Myocyte (in vitro differentiated cells): ENCODE measurements at regions not wholly inside any gene's neighbourhood (a gene's known extent, or its start where the extent isn't known, plus 50 kb on each side); places are given as distances from the start of the nearest gene placed in this dataset.

Experiments used
- DNase-seq: peaks from one replicate; pipeline ENCODE4 v3.0.0-alpha.2; 2012; ENCODE audit warnings: low read depth

DNA sequence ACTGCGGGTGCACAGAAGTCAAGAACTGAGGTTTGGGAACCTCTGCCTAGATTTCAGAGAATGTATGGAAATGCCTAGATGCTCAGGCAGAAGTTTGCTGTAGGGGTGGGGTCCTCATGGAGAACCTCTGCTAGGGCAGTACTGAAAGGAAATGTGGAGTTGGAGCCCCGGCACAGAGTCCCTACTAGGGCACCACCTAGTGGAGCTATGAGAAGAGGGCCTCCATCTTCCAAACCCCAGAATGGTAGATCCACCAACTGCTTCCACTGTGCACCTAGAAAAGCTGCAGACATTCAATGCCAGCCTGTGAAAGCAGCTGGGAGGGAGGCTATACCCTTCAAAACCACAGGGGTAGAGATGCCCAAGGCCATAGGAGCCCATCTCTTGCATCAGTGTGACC is 1336.0 kb upstream of the CELF2 start:
- DNase-seq = no peak

DNA sequence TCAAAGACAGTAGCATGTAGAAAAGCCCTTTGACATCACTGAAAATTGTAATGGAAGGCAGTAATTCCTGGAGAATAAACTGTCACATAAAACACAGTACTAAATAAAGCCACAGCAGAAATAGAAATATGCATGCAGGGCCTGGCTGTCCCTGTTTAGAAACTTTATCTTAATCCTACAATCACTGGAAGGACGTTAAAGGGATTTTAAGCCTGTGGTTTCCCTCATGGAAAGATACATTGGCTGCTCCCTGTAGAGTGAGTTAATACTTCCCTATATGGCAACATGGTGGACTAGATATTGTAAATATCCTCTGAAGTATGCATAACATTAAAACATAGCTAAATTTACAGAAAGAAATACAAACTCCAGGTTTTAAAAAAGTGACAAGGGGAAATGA is 1334.9 kb upstream of the CELF2 start:
- no peak for DNase-seq

DNA sequence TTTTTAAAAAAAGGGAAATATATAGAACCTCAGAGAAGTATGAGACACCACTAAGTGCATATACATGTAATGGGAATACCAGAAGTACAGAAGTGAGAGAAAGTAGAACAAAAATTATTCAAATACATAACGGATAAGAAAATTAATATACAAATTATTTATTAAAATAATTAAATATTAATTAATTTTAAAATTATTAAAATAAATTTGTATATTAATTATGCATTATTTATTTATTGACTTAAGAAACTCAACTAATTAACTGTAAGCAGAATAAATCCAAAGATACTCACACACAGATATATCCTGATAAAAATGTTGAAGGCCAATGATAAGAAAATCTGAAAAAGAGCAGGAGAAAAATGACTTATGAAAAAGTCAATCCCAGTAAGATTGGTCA is 1333.5 kb upstream of the CELF2 start:
- DNase-seq = no peak

DNA sequence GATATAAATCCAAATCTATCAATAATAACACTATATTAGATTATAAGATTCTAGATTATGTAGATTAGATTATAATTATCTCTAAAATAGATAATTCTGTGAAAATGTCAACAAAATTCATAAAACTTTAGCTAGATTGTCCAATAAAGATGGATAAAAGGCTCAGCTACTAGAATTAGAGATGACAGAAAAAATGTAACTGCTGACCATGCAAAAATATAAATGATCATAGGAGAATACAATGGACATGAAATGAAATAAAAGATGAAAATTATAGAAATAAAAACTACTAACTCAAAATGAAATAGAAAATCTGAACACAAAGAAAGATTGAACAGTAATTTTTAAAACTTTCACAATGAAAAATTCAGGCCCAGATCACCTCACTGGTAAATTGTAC is 1332.1 kb upstream of the CELF2 start:
- no peak for DNase-seq

DNA sequence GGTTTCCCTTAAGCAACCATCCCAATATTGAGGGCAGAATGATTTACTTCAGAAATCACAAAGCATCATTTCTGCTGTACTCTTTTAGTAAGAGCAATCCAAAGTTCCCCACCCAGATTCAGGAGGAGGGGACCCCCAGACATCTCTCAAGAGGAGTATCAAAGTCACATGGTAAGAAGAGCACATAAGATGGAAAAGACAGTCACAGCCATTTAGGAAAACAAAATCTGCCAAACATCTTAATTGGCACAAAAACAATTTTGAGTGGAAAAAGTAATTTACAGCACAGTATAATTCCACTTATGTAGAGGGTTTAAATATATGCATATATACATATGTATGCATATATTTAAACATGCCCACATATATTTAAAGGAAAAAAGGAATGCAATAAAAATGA is 1329.0 kb upstream of the CELF2 start:
- DNase-seq = no peak

DNA sequence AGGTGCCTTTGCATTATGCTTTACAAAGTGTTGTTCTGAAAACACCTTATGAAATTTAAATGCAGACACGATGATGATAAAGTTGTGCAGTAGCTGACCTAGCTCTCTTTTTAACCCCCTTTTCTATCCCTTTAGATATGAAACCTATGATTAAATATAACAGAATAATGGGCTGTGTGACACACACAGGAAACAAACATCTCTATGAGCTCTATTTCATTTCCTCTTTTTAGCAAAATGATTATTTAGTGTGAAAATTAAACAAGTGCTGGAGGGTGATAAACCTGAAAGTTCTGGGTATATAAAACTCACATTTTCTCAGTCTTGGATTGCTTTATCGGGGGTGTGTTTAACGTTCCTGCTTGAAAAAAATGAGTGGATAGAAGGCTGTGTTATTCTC is 1310.5 kb upstream of the CELF2 start:
- no peak for DNase-seq

DNA sequence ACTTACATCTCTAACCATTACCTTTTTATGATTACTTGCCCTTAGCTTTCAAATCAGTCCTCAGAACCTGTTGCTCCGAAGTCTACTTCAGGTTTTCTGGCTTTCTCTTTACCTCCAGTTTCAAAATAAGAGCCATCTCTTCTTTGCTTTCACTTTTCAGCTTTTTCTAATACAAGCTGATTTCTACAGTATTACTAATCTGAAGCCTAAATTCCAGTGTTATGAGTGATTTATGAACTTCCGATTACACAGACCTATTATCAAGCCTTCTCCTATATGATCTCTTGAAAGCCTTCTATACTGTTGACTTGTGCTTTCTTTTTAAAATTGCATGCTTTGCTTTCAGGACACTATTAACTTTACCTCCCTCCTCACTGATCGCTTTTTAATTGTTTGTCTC is 1307.8 kb upstream of the CELF2 start:
- no peak for DNase-seq

DNA sequence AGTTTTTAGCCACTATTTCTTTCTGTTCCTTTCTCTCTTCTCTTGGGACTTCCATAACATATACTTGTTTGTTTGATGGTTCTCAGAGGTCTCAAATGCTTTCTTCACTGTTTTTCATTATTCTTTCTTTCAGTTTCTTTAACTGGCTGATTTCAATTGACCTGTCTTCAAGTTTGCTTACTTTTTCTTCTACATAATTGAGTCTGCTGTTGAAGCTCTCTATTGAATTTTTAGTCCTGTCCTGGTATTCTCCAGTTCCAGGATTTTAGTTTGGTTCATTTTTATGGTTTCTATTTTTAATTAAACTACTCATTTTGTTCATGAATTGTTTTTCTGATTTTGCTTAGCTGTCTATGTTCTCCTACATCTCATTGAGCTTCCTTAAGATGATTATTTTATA is 1305.3 kb upstream of the CELF2 start:
- no peak for DNase-seq

DNA sequence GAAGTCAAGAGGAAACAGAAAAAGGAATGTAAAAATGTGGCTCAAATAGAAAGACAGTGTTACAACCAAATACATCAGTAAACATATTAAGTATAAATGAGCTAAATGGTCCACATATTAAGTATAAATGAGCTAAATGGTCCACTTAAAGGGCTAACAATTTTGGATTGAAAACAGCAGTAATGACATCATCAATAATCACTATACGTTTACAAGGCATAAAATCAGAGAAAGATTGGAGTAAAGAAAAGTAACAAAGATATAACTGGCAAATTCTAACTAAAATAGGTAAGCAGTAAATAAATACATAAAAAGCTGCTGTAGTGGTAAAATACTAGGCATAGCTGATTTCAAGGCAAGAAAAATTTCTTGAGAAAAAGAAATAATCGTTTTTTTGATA is 1298.4 kb upstream of the CELF2 start:
- no peak for DNase-seq

DNA sequence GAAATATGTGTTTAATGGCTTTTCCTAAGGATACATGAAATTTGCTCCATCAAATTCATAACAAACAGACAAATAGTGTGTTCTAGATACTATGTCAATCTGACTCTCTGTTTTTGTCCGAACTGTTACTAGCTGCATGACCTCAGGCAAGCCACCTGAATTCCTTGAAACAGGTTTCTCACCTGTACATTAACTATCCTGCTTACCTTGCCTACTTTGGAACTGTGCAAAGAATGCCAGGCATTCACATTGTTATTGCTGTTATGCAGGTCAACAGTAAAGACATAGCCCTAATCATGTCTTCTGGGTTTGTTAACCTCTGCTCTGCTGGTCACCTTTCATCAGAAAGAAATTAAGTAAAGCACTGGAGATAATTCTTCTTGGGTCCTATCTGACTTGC is 1283.9 kb upstream of the CELF2 start:
- DNase-seq = no peak

DNA sequence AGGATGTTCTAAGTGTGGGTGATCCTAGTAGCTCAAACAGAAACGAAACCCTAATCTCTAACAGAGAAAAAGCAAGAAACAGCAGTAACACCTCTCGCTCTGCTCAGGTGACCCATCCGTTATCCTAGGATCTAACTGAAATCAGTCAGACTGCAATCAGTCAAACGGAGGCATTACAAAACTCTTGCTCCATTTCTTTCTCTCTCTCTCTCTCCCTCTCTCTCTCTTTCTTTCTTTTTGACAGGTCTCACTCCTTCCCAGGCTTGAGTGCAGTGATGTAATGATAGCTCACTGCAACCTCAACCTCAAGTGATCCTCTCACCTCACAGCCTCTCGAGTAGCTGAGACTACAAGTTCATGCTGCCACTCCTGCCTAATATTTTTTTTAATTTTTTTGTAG is 1283.5 kb upstream of the CELF2 start:
- no peak for DNase-seq

DNA sequence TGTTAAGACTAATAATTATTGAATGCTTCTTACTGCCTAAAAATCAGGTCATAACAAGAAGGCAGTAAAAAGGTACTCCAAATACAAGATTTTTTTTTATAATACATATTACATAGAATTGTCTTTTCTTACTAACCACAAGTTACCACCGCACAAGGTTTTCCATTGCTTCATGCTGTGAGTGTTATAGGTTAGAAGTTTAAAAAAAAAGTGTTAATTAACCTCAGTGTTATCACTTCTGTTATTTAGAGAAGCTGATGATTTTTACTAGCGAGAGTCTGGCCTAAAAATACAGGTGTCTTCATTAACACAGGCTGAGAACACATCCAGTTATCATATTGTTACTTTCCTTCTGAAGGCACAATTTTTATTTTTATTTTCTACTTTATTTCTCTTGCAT is 1281.9 kb upstream of the CELF2 start:
- no peak for DNase-seq

DNA sequence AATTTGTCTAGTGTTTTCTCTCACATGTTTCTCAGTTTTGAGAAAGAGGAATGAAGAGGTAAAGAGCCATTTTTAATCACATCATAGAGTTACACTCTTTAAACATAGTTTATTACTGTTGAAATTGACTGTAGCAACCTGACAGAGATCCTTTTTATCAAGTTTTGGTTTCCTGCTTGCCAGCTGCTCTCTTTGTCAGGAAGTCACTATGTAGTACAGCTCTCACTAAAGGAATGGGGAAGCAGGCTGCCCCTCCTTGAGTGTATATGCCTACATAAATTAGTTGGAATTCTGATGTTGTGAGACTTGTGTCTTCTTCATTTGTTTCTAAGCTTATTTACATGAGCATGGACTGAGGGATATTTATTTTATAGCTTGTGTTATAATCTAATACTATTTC is 1274.0 kb upstream of the CELF2 start:
- DNase-seq = peak; percentile 10

DNA sequence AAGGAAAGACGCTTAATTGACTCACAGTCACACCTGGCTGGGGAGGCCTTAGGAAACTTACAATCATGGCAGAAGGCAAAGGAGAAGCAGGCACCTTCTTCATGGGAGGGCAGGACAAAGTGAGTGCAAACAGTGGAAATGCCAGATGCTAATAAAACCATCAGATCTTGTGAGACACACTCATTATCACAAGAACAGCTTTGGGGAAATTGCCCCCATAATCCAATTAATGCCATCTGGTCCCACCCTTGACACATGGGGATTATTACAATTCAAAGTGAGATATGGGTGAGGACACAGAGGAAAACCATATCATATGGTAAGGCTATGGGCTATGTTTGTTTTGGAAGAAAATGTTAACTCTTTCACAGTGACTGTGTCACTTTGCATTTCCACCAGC is 1272.5 kb upstream of the CELF2 start:
- no peak for DNase-seq

DNA sequence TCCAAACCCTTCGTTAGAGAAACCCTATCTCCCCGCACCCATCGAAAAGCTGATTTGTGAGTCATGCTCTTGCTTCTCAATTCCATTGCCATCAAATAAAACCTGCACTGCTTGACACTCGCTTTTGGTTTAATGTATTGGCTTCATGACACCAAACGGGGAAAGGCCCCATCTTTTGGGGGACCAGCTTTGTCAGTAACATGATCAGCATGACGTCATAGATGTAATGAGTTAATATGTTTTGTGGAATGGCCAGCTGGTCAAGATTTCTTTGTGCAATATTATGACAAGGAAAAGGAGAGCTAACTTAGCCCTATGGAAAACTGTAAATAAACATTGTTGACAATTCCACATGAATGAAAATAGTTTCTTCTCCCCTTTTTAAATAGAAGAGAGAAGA is 1260.5 kb upstream of the CELF2 start:
- DNase-seq = no peak

DNA sequence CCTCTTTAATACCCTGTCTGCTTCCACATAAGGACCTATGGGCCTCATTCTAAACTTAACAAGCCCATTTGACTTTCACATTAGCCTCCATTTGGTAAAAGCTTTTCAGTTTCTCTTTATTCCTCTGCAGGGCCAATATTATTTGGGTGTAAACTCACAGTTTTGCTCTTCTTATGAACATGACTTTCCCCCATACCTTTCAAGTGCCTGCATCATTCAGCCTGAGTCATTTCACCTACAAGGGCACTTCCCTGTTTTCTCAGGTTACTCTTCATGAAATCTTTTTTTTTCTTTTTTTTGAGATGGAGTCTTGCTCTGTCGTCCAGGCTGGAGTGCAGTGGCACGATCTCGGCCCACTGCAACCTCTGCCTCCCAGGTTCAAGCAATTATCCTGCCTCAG is 1258.1 kb upstream of the CELF2 start:
- DNase-seq = no peak

DNA sequence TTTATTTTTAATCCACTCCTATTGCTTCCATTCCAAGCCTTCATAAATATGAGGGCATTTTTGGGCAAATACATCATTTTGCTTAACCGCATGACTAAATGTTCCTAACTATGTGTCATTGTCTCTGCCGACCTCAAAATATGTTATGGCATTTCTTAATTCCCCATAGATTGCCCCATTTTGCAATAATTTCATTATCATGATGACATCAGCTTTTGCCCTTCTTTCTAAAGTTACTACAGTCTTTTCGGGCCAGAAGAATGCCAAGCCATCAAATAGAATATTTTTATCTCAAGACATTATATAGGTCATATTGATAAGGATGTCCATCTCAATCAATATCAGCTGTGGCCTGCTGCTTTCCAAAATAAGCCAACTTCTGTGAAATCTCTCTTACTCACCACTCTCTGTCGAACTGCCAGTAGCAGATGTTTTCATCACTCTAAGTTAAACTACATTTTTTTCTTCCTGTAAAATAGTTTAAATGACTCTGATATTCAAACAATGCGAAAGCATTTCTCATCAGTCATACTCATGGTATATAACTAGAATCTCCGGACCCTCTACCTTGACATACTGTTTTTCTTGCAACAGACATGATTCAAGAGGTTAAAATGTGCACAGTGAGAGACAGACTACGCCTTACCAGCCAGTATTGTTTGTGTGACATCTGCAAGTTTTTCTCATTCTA is 1254.6 kb upstream of the CELF2 start:
- DNase-seq = peak; percentile 65

DNA sequence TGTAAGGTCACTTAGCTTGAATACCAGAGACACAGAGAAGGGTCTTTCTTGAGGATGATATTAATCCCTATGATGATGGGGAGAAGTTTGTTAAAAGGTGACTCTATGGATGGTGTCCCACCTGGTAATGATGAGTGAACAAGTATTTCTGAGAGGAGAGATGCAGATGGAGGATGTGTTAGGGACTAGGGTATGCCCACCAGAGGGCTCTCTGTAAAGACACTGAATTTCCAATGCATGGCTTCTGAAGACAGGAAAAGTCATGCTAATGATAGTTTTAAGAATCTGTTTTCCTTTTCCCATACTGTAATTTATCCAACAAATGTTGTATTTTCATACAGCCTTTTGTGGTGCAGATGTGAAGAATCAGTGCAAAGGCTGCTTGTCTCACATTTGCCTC is 1250.9 kb upstream of the CELF2 start:
- no peak for DNase-seq

DNA sequence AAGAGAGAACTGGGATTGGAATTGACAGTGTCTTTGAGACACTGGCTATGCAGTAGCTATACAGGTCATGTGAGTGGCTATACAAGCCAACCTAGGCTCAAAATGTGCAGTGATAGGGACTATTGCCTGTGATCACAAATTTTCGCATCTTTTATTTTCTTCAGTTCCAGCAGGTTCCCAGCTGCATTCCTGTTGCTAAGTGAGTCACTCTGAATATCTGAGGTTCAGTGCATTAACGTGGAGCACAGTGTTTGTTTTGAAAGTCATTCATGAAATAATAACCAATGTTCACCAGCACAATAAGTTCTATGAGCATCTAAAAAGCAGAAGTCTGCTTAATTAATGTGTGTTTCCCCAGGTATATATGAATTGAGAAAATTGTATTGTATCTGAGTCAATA is 1236.0 kb upstream of the CELF2 start:
- no peak for DNase-seq

DNA sequence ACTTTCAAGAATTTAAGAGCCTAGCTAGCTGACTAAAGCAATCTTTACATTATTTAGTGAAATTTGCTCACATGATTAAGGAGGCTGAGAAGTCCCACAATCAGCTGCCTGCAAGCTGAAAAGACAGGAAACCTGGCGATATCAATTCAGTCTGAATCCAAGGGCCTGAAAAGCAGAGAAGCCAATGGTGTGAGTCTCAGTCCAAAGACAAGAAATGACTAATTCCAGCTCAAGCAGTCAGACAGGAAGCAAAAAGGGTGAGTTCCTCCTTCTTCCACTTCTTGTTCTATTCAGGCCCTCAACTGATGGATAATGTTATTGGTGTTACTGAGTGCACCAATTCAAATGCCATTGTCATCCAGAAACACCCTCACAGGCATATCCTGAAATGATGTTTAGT is 1231.6 kb upstream of the CELF2 start:
- DNase-seq = no peak

DNA sequence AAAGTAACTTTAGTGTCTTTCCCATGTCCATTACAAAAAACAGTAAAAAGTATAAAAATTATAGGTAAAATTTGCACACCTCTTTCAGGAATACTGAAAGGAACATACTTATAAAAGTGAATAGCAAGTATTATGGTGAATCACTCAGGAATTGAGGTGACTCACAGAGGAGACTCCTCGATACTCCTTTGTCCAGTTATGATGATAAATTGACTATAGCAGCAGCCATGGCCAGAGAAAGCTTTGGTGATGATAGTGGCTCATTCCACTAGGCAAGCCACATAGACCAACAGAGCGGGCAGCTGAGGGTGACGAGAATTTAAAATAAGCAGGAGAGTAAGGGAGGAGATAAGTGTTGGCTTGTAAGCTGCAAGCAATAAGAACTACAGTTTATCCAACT is 1231.1 kb upstream of the CELF2 start:
- no peak for DNase-seq

DNA sequence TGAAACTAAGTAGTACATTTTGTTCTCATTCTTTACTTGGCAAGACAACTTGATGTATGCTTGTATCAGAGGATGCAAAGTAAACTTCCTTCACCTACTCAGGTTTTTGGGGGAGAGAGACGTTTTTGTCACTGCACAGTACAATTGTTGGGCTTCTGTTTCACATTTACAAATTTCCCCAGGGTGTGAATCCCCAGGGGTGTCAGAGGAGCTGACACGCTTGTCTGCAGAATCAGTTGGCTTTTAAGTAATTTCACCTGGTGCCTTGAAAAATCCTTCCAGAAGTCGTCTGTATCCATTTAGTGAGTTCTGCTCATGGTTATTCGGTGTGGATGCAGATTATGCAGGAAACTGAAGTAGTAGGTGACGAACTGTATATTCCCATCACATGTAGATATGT is 1227.7 kb upstream of the CELF2 start:
- DNase-seq = no peak

DNA sequence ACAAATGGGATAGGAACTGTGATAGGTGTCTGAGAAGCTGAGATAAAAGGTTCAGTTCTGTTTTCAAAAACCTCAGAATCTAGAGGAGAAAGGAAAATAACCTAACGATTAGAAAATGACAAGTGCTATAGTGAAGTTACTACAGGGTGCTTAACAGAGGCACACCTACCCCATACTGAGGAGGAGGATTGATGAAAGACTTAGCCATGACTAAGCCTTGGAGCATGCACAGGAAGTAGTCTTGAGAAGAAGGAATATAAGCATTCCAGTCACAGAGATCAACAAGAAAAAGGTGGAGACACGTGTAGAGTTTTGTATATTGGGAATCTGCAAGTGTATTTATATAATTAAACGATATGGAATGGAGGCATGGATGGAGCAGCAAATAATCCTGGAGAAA is 1225.5 kb upstream of the CELF2 start:
- DNase-seq = no peak

DNA sequence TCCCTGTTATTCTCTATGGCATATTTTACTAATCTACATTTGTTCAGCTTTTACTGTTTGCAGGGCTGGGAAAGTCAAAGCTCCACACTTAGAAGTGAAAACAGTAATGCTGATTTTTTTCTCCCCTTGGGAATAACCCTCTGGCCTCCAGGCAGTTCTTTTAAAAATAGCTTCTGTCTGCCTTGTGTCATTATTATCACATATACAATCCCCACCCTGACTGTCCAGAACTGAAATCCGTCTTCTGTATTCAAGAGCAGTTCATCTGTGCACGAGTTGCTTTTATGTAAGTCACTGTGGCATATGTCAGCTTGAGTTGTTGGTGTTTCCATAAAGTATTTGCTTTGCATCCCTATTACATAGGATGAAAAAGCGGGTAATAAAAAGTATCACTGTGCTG is 1221.1 kb upstream of the CELF2 start:
- no peak for DNase-seq
